Anterior cingulate cortex (tissue), 58 donors: ENCODE measurements at regions not wholly inside any gene's neighbourhood (a gene's known extent, or its start where the extent isn't known, plus 50 kb on each side); places are given as distances from the start of the nearest gene placed in this dataset.

Experiments
- DNase-seq, 58 donors: peaks; one replicate each; lab custom pipeline; 2025; lab: John Stamatoyannopoulos, UW

DNA sequence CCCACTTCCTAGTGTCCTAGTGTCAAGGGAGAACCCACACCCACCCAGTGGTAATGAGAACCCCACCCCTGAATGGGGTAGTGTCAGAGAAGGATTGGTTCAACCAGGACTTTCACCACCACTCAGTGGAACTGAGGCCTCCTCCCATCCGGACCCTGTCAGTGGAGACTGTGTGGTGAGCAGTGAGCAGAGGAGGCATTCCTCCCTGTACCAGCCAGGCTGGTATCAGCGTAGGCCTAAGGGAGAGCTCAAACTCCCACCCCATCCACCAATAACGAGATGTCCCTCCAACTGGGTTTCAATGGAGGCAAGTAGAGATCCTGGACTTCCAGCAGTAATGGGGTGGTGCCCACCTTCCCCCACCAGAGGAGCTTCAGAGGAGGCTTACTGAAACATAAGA lies 1171.4 kb downstream of the TBC1D22A start:
- no peak for DNase-seq

DNA sequence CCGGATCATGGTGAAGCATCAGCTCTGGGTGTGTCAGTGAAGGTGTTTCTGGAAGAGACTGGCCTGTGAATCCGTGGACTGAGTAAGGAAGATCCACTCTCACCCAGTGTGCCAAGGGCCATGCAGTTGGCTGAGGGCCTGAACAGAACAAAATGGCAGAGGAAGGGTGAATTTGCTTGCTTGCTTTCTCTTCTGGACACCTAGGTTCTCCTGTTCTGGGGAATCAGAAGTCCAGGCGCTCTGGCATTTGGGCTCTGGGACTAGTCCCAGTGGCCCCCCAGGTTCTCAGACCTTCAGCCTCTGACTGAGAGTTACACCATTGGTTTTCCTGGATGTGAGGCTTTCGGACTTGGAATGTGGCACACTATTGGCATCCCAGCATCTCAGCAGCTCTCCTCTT lies 1170.8 kb downstream of the TBC1D22A start:
- DNase-seq: no peak

DNA sequence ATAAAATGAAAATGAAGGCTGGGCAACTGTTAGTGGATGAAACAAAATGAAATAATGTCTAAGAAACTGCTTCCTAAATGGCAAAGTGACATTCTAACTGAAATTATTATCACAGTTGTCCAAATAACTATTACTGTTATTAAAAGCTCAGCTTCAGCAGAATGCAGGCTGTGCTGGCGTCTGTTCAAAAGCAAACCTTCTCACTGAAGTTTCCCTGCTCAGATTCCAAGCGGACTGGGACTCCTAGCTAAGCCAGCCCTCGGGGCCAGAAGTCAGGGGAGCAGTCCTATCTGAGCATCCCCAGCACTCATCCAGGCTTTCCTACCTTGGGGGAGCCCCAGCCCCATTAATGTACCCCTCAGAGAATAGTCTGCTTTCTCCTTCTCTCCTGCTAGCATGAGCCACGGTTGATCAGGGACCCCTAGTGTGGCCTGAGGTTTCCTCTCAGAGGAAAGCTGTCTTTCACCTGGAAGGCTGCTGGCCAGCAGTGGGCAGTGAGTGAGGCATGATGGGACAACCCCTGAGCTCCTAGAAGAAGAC lies 1167.3 kb downstream of the TBC1D22A start:
- DNase-seq: no peak

DNA sequence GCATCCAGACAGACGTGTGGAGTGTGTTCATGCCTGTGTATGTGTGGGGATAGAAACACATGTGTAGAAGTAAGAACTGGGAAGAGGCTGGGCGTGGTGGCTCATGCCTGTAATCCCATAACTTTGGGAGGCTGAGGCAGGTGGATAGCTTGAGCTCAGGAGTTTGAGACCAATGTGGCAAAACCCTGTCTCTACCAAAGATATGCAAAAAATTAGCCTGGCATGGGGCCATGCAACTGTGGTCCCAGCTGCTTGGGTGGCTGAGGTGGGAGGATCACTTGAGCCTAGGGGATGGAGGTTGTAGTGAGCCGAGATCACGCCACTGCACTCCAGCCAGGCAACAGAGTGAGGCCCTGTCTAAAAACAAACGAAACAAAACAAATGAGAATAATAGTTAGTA lies 1166.6 kb downstream of the TBC1D22A start:
- DNase-seq: no peak

DNA sequence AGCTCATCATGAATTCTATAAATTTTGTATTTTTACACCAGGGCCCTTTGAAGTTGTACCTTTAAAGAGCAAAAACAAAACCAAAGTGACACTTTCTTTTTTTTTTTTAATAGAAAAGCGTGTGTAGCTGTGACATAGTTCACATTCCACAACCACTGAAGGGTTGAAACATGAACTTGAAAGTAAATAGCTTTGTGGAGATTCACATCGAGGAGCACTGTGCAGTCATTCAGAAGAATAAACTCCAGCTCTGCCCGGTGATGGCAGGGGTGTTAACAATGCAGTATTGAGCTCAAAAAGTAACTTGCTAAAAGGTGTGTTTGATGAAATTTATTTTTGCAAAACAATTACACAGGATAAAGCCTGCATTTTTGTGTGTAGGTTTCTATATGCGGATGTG lies 1166.2 kb downstream of the TBC1D22A start:
- DNase-seq: no peak

DNA sequence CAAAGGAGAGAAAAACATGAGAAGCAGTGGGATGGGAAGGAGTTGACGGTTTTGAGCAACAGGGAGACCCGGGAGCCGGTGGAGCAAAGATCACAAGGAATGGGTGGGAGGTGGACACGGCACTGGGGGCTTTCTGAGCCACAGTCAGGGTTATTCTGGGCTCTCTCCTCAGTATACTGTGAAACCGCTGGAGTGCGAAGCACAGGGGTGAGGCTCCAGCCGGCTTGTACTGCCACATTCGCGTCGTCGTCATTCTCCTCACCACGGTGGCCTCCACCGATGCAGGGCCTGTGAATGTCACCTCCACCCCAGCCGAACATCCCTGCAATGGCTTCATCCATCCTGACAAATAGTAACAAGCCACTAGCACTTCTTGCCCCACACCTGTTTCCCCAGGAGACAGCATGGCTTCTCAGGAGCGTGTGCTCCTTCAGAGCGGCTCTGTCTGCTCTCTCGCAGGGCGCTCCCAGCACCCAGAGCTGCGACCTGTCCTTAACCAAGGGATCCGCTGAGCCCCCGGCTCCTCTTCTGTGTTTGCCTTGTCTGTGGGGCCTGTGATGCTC lies 1165.3 kb downstream of the TBC1D22A start:
- DNase-seq: no peak

DNA sequence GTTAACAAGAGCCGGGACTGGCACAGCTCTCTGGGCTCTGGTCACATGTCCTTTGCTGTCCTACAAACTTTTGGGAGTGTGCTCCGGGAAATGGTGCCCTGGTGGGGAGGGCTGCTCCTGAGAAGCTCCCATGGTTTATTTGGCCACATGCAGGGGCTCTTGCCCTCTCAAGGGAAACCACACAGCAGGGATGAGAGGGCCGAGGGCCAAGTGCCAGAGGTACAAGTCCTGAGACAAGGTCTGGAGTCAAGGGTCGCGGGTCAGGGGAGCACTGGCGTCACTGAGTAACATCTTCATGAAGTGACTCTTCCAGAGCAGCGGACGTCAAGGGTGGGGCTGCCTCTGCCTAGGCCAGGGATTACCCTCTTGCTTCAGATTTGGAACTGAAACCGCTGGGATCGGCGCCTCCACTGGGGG lies 1160.6 kb downstream of the TBC1D22A start:
- DNase-seq: no peak

DNA sequence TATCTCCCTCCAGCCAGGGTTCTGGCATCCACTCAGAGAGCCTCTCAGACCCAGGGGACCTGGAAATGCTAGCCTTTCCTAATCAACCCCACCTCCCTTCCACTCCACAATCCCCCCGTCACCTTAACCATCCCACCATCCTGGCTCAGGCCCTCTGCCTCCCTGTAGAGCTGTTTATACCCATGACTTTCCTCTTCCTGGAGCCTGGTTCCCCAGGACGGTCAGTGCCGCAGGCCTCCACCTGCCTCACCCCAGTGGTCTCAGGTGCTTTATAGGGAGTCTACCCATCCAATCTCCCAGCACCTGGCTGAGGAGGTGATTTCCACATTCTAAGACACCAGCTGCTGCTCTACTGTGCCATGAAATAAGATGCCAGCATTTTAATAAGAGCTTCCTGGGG lies 1159.5 kb downstream of the TBC1D22A start:
- no peak for DNase-seq

DNA sequence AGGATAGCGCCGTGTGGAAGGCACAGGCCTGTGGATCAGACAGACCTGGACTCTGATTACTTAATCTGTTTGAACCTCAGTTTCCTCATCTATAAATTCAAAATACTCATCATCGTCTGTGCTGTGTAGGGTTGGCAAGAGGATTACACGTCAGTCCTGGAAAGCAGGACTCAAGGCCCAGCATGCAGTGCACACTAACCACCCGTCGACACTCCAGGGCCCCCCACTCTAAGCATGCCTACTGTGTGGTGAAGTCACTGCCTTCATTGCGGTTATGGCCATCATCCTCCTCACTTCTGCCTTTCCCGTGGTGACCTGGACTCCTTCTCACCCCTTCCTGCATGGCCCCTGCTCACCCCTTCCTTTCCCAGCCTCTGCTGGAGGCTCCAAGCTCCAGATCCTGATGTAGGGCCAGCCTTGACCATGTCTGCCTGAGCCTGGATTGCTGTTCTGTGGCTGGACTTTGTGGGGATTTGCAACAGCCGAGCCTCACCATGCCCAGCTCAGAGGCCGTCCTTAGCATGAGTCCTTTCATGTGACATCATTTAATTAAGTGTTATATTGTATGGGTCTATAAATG lies 1158.0 kb downstream of the TBC1D22A start:
- no peak for DNase-seq

DNA sequence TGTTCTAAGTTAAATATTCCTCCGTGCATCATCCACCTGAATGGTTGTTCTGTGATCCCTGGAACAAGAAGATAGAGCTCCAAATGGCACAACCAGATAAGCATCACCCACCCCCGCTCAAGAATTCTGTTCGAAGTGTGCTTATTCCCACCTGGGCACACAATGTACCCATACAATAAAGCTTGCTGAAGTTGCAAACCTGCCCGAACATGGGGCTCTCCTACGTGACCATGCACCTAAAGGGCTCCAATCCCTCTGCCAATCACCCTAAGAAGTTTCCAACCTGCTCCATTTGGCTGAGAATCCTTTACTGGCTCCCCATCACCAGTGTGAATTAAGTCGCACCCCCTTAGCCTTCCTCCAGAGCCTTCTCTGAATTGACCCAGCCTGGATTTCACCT lies 1157.4 kb downstream of the TBC1D22A start:
- no peak for DNase-seq

DNA sequence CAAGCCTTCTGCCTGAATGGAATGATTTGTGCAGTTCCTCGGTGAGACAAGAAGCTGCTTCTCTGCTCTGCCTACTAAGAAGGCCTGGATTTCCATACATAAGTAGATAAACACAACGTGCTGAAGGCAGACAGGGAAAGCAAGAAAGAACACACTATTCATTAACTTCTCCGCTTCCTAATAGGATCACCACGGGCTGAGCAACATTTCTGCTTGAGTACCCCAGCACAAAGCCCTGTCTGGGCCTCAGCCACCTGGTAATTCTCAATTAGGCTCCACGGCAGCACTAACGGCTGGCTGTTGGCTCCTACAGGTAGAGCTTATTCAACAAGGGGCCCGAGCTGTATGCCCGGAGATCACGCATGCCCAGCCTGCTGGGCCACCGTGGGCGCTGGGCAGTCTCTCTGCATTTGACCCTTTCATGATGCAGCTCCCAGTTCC lies 1156.6 kb downstream of the TBC1D22A start:
- DNase-seq: peak in 14 of 58 donors; percentile 2 to 23 (median 12)

DNA sequence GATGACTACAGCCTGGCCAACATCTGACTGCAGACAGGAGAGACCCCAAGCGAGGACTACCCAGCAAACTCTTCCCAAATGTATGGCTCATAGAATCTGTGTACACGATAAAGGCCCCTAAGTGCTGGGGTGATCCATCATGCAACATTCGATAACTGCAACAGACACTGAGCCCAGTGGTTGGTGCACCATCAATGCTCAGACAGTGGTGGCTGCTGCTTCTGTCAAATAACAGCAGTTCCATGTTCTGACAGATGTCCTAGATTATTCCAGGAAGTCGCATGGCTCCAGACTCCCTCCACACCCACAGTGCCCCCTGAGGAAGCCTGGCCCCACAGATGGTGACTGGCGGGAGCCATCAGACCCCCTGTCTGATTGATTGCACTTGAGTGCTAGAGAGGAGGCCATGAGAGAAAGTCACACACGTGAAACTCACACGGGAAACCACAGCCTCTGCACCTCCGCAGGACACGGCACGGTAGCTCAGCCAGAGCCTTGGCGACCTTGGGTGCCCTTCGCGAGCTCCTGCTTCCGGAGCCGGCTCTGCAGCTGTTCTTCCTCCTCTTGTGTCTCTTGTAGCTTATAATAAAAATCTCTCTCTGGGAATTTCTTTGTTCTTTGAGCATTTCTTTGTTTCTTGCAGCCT lies 1155.9 kb downstream of the TBC1D22A start:
- no peak for DNase-seq

DNA sequence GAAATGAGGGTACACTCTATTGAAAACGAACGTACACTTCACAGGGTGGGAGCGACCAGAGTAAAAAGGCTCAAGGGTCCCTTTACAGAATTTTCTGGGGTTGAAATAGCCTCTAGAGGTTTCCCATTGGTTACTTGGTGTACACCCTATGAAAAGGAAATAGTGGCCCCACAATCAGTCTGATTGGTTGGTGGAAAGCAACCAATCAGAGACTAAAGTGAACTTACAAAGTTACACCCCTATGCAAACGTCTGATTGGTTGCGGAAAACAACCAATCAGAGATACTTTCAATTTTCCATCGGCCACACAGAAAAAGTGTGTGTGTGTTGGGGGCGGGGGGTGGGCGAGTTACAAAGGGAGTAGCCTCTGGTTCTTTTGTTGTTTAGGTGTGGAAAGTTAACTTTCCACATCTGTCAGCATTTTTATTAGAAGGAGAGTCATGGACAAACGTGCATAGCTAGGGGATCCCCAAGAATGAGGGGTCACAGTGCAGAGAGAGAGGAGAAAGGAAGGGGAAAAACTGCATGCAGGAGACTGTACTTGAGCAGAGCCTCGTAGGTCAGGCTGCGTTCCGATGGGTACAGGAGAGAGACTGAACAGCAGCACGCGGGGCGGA lies 1152.1 kb downstream of the TBC1D22A start:
- no peak for DNase-seq

DNA sequence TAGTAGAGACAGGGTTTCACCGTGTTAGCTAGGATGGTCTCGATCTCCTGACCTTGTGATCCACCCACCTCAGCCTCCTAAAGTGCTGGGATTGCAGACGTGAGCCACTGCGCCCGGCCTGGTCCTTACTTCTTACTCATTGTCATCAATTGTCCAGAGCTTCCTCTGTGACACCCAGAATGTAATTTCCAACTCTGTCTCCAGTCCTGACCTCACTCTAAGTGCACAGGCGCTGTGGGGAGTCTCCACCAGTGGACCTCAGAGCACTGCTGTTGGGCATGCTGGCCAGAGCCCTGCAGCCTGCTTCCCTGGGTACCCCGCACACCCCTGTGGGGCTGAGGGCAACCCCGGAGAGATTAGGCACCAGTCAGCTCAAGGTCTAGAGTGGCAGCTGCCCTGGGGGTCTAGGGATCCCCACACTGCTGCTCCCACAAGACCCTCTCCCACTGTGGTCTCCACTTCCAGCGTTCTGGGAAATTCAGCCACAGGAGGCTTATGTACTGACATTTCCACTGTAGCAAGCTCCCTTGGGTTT lies 1140.3 kb downstream of the TBC1D22A start:
- no peak for DNase-seq

DNA sequence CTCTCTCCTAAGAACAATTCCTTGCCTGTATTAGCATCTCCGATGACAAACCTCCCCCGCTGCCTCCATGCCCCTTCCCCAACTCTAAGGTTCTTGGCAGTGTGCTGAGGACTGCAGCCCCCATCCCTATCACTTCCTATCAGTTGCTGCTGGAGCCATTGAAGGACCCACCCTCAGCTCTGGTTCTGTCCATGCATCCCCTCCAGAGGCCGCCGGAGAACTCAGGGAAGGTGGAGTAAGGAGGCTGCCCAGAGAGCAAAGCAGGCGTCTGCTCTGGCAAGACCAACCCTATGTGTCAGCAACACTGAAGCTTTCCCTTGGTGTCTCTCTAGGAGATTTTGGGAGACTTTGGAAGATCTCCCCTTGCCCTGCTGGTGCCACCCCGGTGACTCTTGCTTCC lies 1139.5 kb downstream of the TBC1D22A start:
- DNase-seq: no peak

DNA sequence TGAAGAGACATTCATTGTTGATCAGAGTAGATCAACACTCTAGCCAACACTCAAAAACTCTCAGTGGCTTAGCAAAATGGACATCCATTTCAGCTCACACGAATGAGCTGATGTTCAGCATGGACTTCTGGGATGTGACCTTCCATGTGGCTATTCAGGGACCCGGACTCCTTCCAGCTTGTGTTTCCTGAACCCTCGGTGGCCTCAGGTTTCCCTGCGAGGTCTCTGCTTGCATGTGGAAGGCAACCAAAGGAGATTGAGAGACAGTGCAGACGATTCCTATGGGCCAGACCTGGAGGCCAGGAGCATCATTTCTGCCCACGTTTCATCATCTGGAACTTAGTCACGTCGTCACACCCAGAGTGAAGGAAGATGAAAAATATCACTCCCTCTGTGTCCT lies 1137.4 kb downstream of the TBC1D22A start:
- DNase-seq: no peak

DNA sequence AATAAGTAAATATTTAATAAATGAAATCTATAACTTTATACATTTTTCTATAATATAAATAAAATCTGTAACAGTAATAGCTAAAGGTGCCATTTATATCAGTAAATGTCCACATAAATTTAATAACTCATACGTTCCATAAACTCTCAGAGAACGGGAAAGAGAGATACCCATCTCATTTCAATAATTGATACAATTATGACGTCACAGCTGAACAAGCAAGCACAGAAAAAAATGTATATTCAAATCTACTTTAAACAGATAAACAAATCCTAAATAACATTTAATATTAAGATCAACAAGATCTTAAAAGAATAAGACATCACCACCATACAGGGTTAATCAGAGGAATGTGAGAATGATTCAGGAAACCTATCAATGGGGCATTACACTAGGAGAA lies 1136.5 kb downstream of the TBC1D22A start:
- DNase-seq: no peak

DNA sequence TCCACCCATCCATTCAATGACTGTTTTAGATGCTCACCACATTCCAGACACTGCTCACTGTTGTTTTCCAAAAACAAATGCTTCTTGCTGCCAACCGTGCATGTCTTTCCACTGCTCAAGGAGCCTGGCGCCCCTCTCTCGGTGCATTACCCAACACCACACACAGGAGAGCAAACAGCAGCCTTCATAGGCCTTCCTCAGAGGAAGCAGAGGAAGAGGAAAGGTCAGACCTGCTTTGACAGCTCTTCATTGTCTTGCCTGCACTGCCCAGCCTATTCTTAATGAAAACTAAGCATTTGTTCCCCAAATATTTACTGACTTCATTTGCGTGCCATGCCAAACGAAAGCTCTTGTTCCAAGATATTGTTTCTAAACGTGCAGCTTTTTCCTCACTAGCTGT lies 1129.2 kb downstream of the TBC1D22A start:
- DNase-seq: no peak

DNA sequence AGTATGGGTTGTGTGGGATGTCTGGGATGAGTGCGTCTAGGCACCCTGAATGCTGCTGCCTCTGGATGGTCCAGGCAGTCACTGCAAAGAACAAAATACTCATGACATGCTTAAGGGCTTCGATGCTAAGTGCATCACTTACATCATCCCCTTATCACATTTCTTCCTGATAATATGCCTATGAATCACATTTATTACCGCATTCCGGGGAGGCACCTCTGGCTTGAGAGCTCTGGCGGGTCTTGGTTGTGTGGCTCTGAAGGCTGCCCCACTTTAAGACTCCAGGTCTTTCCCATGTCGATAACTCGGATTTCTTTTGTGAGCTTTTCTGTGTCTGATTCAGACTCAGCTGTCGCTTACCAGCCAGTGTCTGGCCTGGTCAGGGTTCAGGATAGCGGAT lies 1126.4 kb downstream of the TBC1D22A start:
- DNase-seq: no peak

DNA sequence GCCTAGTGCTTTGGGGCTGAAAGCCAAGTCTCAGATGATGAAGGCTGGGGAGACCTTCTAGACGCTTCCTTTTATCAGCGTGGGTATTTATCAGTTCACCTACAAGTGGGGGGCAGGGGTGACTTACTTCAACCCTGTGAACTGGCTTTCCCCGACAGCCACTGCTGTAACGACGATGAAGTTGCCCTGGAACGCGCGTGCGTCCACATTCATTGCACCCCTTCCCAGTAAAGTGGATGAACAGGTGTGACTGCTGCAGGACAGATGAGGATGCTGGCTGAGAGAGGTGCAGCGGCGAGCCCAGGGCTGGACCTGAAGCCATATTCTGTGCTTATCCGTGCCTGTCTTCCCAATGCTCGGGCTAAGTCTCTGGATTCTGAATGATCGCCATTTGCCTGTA lies 1122.3 kb downstream of the TBC1D22A start:
- no peak for DNase-seq

DNA sequence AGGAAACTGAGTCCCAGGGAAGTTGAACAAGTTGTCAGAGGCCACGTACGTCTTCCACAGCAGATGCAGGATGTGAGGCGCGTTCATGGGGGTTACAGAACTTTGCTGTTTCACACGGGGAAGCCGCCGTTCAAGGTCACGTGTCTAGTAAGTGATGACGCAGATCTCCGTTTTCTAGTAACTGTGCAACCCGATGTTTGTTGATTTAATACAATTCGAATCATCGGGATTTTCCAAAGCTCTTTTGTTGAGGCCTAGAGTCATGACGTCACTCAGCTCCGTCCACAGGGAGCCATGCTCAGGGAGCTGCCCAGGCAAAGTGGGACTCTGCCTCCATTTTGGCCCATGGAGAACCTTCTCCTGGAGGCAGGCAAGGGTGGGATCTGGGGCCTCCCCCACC lies 1121.8 kb downstream of the TBC1D22A start:
- no peak for DNase-seq
